ENCODE measurements at regions not wholly inside any gene's neighbourhood (a gene's known extent, or its start where the extent isn't known, plus 50 kb on each side); places are given as distances from the start of the nearest gene placed in this dataset.

- Mint-ChIP-seq H3K4me1 (ENCODE audit: low read depth, unreplicated experiment) (peaks cover 4% of the 10 kb centered on the region), H3K27ac (ENCODE audit: unreplicated experiment) (no peak overlapping the region), H3K36me3 (ENCODE audit: unreplicated experiment) (no peaks in the 10 kb centered on the region), H3K27me3 (ENCODE audit: unreplicated experiment) (no peaks in the 10 kb centered on the region), H3K4me3 (ENCODE audit: unreplicated experiment) (no peak overlapping the region), H3K9me3 (ENCODE audit: unreplicated experiment) (peaks cover 2% of the 10 kb centered on the region)
- DNase-seq, result no peak
- TF ChIP-seq, protein P1, sequence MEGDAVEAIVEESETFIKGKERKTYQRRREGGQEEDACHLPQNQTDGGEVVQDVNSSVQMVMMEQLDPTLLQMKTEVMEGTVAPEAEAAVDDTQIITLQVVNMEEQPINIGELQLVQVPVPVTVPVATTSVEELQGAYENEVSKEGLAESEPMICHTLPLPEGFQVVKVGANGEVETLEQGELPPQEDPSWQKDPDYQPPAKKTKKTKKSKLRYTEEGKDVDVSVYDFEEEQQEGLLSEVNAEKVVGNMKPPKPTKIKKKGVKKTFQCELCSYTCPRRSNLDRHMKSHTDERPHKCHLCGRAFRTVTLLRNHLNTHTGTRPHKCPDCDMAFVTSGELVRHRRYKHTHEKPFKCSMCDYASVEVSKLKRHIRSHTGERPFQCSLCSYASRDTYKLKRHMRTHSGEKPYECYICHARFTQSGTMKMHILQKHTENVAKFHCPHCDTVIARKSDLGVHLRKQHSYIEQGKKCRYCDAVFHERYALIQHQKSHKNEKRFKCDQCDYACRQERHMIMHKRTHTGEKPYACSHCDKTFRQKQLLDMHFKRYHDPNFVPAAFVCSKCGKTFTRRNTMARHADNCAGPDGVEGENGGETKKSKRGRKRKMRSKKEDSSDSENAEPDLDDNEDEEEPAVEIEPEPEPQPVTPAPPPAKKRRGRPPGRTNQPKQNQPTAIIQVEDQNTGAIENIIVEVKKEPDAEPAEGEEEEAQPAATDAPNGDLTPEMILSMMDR (IDR thresholded peaks at IDR 0.05; ENCODE audit: partially characterized antibody, unreplicated experiment), result no peak
Observed at GRCh38 chr2:216927163-216927562, 67.3 kb upstream of the TNP1 start.

DNA sequence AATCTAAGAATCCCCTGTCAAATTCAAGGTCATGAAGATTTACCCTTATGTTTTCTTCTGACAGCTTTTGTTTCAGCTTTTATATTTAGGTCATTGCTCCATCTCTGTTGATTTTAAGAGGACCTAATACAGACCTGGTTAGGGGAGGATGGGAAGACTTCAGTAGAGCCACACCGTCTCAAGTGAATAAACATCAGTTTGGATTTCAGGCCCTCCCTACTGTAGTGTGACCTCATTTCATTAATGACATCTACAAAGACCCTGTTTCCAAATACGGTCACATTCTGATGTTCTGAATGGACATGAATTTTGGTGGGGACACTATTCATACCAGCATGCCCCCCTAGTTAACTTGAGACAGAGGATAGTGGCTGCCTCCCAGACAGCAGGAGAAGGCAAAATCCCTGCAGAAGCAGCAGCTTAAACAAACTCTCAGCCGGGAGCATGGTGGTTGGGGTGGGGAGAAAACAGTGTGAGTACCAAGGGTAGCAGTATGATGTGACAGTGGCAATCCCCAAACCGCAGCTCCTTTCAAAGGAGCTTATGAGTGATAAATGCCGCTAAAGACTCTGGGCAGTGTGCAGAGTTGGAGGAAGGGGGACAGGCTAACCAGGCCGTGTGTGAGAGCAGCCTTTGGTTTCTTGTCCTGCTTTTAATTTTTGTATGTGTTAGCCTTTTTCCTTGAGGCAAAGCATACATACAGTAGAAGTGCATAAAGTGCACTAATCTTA, 65.9 kb upstream of the TNP1 start:
- Mint-ChIP-seq H3K27me3 (ENCODE audit: unreplicated experiment) (no peaks in the 10 kb centered on the region), H3K27ac (ENCODE audit: unreplicated experiment) (no peak overlapping the region), H3K36me3 (ENCODE audit: unreplicated experiment) (no peaks in the 10 kb centered on the region), H3K4me3 (ENCODE audit: unreplicated experiment) (no peak overlapping the region), H3K4me1 (ENCODE audit: low read depth, unreplicated experiment) (peaks cover 9% of the 10 kb centered on the region), H3K9me3 (ENCODE audit: unreplicated experiment) (peaks cover 2% of the 10 kb centered on the region)
- no peak for DNase-seq
- TF ChIP-seq, protein P1 (IDR thresholded peaks at IDR 0.05; ENCODE audit: partially characterized antibody, unreplicated experiment), result no peak

- TF ChIP-seq, protein P1 (IDR thresholded peaks at IDR 0.05; ENCODE audit: partially characterized antibody, unreplicated experiment), result no peak
- no peak for DNase-seq
- H3K27ac Mint-ChIP-seq (ENCODE audit: unreplicated experiment), result no peak overlapping the region
- H3K4me1 Mint-ChIP-seq (ENCODE audit: low read depth, unreplicated experiment), result peaks cover 11% of the 10 kb centered on the region
- H3K36me3 Mint-ChIP-seq (ENCODE audit: unreplicated experiment), result no peaks in the 10 kb centered on the region
- no peak overlapping the region for H3K4me3 Mint-ChIP-seq (ENCODE audit: unreplicated experiment)
- peaks cover 2% of the 10 kb centered on the region for H3K9me3 Mint-ChIP-seq (ENCODE audit: unreplicated experiment)
- no peaks in the 10 kb centered on the region for H3K27me3 Mint-ChIP-seq (ENCODE audit: unreplicated experiment)
Observed at GRCh38 chr2:216925006-216925405, 65.1 kb upstream of the TNP1 start.

GRCh38 chr2:216923706-216924105, 63.8 kb upstream of the TNP1 start:
- no peaks in the 10 kb centered on the region for H3K36me3 Mint-ChIP-seq (ENCODE audit: unreplicated experiment)
- H3K4me1 Mint-ChIP-seq (ENCODE audit: low read depth, unreplicated experiment), result peaks cover 11% of the 10 kb centered on the region
- TF ChIP-seq, protein P1 (IDR thresholded peaks at IDR 0.05; ENCODE audit: partially characterized antibody, unreplicated experiment), result no peak
- DNase-seq, result no peak
- H3K9me3 Mint-ChIP-seq (ENCODE audit: unreplicated experiment), result no peaks in the 10 kb centered on the region
- H3K27me3 Mint-ChIP-seq (ENCODE audit: unreplicated experiment), result no peaks in the 10 kb centered on the region
- H3K4me3 Mint-ChIP-seq (ENCODE audit: unreplicated experiment), result no peak overlapping the region
- no peak overlapping the region for H3K27ac Mint-ChIP-seq (ENCODE audit: unreplicated experiment)

GRCh38 chr2:216922175-216922780, 62.4 kb upstream of the TNP1 start:
- Mint-ChIP-seq H3K4me3 (ENCODE audit: unreplicated experiment) (no peak overlapping the region), H3K27me3 (ENCODE audit: unreplicated experiment) (peaks cover 2% of the 10 kb centered on the region), H3K27ac (ENCODE audit: unreplicated experiment) (no peak overlapping the region), H3K36me3 (ENCODE audit: unreplicated experiment) (no peaks in the 10 kb centered on the region), H3K9me3 (ENCODE audit: unreplicated experiment) (no peaks in the 10 kb centered on the region), H3K4me1 (ENCODE audit: low read depth, unreplicated experiment) (peaks cover 22% of the 10 kb centered on the region)
- TF ChIP-seq, protein P1 (IDR thresholded peaks at IDR 0.05; ENCODE audit: partially characterized antibody, unreplicated experiment), result no peak
- no peak for DNase-seq

All from glutamatergic neuron (in vitro differentiated cells).